GM12878 (cell line): ENCODE measurements at regions not wholly inside any gene's neighbourhood (a gene's known extent, or its start where the extent isn't known, plus 50 kb on each side); places are given as distances from the start of the nearest gene placed in this dataset.
A peak's percentile ranks its signal among the peaks of the same experiment; 100 is the strongest.

Experiments used
- BHLHE40 ChIP-seq, 2 experiments: fragments of 450-650 bp in 1 of 2; IDR thresholded peaks; 2 replicates each; pipeline ENCODE4 v1.6.1; 2011 to 2017; ENCODE audit warnings: low read depth in 2 of 2, borderline replicate concordance in 1 of 2, improper control_type of control experiment in 1 of 2, low read length in 1 of 2, mild to moderate bottlenecking in 1 of 2
- CEBPZ ChIP-seq: fragments of 150-350 bp; IDR thresholded peaks from 2 replicates; pipeline ENCODE4 v1.6.1; 2016; ENCODE audit warnings: low read depth, low read length
- CREB1 ChIP-seq: IDR thresholded peaks from 2 replicates; pipeline ENCODE4 v1.6.1; 2012; ENCODE audit warnings: low read depth, mild to moderate bottlenecking, inconsistent platforms
- CTCF ChIP-seq, 3 experiments: IDR thresholded peaks in 2 of 3; conservative IDR thresholded peaks in 1 of 3; 2 replicates each; pipeline ENCODE4 v1.5.1; 2011; ENCODE audit warnings: low read depth in 3 of 3, low read length in 3 of 3, mild to moderate bottlenecking in 3 of 3, control low read depth in 2 of 3, moderate library complexity in 2 of 3, inconsistent platforms in 1 of 3, mixed read lengths in 1 of 3; ENCODE audit not compliant: control insufficient read depth in 2 of 3, insufficient read depth in 1 of 3; ENCODE audit errors: extremely low read depth in 1 of 3
- EP300 ChIP-seq, 2 experiments: fragments of 150-350 bp in 1 of 2; IDR thresholded peaks; 2 replicates each; pipeline ENCODE4 v1.6.1; 2011 to 2012; ENCODE audit warnings: low read depth in 2 of 2, low read length in 2 of 2, borderline replicate concordance in 1 of 2, improper control_type of control experiment in 1 of 2, inconsistent platforms in 1 of 2; ENCODE audit not compliant: control insufficient read depth in 1 of 2
- KDM1A ChIP-seq: fragments of 200-600 bp; sonication (generic); IDR thresholded peaks from 2 replicates; pipeline ENCODE4 v1.6.1; 2016; ENCODE audit warnings: borderline replicate concordance
- MYC ChIP-seq: IDR thresholded peaks from 2 replicates; pipeline ENCODE4 v1.6.1; 2011; ENCODE audit warnings: mild to moderate bottlenecking, low read length, moderate library complexity, inconsistent platforms; ENCODE audit not compliant: insufficient read depth, insufficient replicate concordance, insufficient read length, severe bottlenecking
- RFX5 ChIP-seq: IDR thresholded peaks from 2 replicates; pipeline ENCODE4 v1.6.1; 2011; ENCODE audit warnings: low read depth, low read length, improper control_type of control experiment
- TAF1 ChIP-seq: IDR thresholded peaks from 2 replicates; pipeline ENCODE4 v1.6.1; 2011; ENCODE audit warnings: mild to moderate bottlenecking, low read depth, low read length, borderline replicate concordance
- ZNF384 ChIP-seq: IDR thresholded peaks from 2 replicates; pipeline ENCODE4 v1.6.1; 2012; ENCODE audit warnings: low read depth, mild to moderate bottlenecking, low read length, improper control_type of control experiment, borderline replicate concordance
- TF ChIP-seq, protein P1 (sequence below): IDR thresholded peaks from 2 replicates; pipeline ENCODE4 v1.6.1; 2012; ENCODE audit warnings: low read length, inconsistent platforms
- TF ChIP-seq, protein P2 (sequence below): IDR thresholded peaks from 2 replicates; pipeline ENCODE4 v1.6.1; 2012; ENCODE audit warnings: mild to moderate bottlenecking, low read depth, low read length

GRCh38 chr14:105859717-105860614, 333.6 kb downstream of the TMEM121 start:
- TF ChIP-seq, protein P1, sequence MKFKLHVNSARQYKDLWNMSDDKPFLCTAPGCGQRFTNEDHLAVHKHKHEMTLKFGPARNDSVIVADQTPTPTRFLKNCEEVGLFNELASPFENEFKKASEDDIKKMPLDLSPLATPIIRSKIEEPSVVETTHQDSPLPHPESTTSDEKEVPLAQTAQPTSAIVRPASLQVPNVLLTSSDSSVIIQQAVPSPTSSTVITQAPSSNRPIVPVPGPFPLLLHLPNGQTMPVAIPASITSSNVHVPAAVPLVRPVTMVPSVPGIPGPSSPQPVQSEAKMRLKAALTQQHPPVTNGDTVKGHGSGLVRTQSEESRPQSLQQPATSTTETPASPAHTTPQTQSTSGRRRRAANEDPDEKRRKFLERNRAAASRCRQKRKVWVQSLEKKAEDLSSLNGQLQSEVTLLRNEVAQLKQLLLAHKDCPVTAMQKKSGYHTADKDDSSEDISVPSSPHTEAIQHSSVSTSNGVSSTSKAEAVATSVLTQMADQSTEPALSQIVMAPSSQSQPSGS, result no peak; the same call in 1 of the 2 replicates
- TF ChIP-seq MYC, result no peak
- TF ChIP-seq, protein P2, sequence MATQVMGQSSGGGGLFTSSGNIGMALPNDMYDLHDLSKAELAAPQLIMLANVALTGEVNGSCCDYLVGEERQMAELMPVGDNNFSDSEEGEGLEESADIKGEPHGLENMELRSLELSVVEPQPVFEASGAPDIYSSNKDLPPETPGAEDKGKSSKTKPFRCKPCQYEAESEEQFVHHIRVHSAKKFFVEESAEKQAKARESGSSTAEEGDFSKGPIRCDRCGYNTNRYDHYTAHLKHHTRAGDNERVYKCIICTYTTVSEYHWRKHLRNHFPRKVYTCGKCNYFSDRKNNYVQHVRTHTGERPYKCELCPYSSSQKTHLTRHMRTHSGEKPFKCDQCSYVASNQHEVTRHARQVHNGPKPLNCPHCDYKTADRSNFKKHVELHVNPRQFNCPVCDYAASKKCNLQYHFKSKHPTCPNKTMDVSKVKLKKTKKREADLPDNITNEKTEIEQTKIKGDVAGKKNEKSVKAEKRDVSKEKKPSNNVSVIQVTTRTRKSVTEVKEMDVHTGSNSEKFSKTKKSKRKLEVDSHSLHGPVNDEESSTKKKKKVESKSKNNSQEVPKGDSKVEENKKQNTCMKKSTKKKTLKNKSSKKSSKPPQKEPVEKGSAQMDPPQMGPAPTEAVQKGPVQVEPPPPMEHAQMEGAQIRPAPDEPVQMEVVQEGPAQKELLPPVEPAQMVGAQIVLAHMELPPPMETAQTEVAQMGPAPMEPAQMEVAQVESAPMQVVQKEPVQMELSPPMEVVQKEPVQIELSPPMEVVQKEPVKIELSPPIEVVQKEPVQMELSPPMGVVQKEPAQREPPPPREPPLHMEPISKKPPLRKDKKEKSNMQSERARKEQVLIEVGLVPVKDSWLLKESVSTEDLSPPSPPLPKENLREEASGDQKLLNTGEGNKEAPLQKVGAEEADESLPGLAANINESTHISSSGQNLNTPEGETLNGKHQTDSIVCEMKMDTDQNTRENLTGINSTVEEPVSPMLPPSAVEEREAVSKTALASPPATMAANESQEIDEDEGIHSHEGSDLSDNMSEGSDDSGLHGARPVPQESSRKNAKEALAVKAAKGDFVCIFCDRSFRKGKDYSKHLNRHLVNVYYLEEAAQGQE, result no peak; the same call in 1 of the 2 replicates
- TF ChIP-seq TAF1, result peak; percentile 17; the same call in 1 of the 2 replicates
- TF ChIP-seq CTCF (IDR thresholded peaks at IDR 0.05 in 2 of 3, conservative IDR thresholded peaks at IDR 0.05 in 1 of 3; ENCODE audit: control insufficient read depth in 2 of 3, extremely low read depth in 1 of 3, insufficient read depth in 1 of 3, low read depth in 3 of 3, low read length in 3 of 3), result 0 out of 6 replicates have a peak, but pooled peaks of 1 of the 3 experiments have one; percentile 2
- no peak for TF ChIP-seq KDM1A
- TF ChIP-seq CREB1, result 0 out of 2 replicates have a peak, but pooled peaks have one; percentile 3
- TF ChIP-seq EP300 (IDR thresholded peaks at IDR 0.05; ENCODE audit: borderline replicate concordance in 1 of 2, control insufficient read depth in 1 of 2, low read depth in 2 of 2, low read length in 2 of 2), result no peak
- TF ChIP-seq ZNF384, result no peak
- TF ChIP-seq BHLHE40 (IDR thresholded peaks at IDR 0.05; ENCODE audit: borderline replicate concordance in 1 of 2, low read depth in 2 of 2, low read length in 1 of 2), result no peak
- TF ChIP-seq CEBPZ, result no peak
- TF ChIP-seq RFX5, result no peak
